Left renal pelvis (tissue), 4 donors: ENCODE measurements at regions not wholly inside any gene's neighbourhood (a gene's known extent, or its start where the extent isn't known, plus 50 kb on each side); places are given as distances from the start of the nearest gene placed in this dataset.

Experiments
- DNase-seq, 4 donors: peaks; one replicate each; pipeline ENCODE4 v3.0.0-alpha.2; 2013; ENCODE audit warnings: low read depth in 4 of 4, low spot score in 3 of 4

DNA sequence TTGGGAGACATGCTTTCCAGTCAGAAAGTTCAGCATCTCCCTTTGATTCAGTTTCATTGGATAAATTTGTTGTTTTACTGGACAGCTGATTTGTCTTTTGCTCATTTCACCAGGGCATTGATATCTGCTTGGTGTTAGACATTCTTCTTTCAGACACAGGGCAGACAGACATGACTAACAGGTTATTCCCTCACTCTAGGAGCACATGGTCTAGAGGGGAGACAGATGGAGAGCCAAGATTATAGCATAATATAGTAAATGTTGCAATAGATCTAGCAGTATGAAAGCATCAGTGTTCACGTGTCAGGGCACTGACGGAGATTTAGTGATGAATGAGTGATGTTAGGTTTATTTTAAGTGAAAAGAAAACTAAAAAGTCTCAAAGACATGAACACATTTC lies 187.0 kb upstream of the CYRIA start:
- no peak for DNase-seq

DNA sequence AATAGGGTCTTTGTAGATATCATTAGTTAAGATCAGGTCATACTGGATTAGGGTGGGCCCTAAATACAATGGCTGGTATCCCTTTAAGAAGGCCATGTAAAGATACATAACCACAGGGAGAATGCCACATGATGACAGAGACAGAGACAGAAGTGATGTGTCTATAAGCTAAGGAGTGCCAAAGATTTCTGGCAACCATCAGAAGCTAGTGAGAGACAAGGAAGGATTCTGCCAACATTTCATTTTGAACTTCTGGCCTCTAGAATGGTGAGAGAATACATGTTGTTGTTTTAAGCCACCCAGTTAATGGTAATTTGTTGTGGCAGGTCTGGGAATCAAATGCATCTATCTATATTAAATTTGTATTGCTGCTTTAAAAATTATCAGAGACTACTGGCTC lies 185.5 kb upstream of the CYRIA start:
- DNase-seq: no peak

GRCh38 chr2:16840496-16841172 lies 175.0 kb upstream of the CYRIA start:
- DNase-seq: no peak

DNA sequence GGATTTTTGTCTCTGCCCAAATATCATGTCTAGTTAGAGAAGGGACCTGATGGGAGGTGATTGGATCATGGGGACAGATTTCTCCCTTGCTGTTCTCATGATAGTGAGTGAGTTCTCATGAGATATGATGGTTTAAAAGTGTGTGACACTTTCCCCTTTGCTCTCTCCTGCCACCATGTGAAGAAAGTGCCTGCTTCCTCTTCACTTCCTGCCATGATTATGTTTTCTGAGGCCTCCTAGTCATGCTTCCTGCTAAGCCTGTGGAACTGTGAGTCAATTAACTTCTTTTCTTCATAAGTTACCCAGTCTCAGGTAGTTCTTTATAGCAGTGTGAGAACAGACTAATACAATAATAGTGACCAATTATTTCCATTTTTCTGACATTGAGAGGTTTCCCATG lies 167.3 kb upstream of the CYRIA start:
- no peak for DNase-seq

DNA sequence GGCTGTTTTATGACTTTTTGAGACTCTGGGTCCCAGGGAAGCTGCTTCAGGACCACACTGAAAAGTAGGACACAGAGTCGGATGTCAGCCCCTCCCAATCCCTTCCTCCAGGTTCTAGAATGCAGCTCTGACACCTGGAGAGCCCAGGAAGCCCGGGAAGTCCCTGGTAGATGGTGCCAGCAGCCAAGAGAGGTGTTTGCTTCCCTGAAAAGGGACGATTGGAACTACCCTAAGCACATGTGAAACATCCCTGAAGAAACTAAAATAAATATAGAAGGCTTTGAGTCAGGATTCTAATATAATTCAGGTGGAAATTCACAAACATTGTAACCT lies 163.2 kb upstream of the CYRIA start:
- no peak for DNase-seq

DNA sequence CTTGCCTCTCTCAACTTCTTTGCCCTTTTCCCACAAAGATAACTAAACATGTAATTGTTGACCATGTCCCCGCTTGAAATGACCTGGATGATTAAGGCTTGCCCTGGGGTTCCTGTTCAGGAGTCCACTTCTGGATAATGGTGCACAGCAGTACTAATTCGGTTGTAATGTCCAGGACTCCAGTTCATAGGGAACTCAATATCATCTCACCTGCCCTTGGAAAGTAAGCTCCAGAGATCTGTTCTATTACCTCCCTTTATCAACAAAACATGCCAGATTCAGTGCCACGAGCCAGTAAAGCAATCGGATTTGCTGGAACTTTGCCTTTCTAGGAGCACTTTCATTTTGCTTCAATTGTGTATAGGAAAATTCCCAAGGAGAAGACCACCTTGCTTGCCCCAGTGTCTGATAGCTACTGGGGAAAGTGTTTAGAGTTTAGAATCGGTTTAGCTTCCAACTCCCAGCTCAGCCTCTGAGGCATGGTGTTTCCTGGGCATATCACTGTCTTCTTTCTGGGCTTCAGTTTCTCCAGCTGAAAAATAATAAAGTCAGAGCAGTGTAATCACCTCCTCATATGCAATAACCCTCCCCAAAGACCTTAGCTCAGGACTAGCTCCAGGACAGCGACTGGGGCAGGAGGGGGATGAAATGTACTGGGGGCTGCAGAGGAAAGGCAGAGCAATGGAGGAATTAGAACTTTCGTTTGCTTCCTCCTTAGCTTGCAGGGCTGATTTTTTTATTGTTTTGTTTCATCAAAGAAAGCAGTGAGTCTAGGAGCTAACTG lies 162.6 kb upstream of the CYRIA start:
- DNase-seq: no peak

GRCh38 chr2:16824472-16824871 lies 158.8 kb upstream of the CYRIA start:
- DNase-seq: no peak

DNA sequence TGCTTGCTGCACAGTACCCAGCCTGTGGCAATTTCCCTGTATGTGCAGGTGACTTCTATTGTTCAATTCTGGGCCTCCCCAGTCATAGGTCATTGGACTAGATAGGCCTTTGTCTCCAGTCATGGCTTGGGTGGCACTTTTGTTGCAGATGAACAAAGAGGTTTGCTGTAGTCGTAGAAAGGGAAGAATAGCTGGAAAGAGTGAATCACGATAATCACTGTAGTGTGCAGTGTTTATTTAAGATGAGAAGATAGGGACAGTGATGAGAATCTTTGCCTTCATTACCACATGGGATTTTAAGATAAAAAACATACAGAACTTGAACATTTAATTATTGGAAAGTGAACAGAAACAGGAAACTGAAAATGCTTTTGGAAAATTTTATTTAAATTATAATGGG lies 156.1 kb upstream of the CYRIA start:
- DNase-seq: no peak

GRCh38 chr2:16818203-16818556 lies 152.5 kb upstream of the CYRIA start:
- no peak for DNase-seq

GRCh38 chr2:16817305-16818202 lies 151.9 kb upstream of the CYRIA start:
- no peak for DNase-seq

GRCh38 chr2:16816522-16816921 lies 150.9 kb upstream of the CYRIA start:
- DNase-seq: no peak

- no peak for DNase-seq
These were observed 150.4 kb upstream of the CYRIA start for GRCh38 chr2:16816016-16816415.

- DNase-seq: no peak
These were observed 148.0 kb upstream of the CYRIA start for GRCh38 chr2:16813593-16813992.

DNA sequence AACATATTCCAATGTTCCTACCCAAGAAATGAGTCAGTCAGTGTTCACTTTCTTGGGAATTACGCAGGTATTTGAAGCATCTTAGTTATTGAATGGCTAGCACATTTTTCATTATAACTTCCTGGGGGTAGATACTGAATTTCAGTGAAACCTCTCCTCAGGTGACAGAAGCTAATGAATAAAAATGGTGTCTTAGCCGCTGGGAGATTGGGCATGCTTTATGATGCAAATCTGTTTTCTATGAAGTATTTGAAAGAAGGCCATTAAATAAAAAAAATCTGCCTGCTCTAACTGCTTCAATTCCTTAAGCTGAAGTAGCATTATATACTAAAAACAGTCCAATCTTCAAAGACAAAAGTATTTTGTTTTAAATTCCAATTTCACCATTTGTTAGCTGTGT lies 132.8 kb upstream of the CYRIA start:
- DNase-seq: no peak

DNA sequence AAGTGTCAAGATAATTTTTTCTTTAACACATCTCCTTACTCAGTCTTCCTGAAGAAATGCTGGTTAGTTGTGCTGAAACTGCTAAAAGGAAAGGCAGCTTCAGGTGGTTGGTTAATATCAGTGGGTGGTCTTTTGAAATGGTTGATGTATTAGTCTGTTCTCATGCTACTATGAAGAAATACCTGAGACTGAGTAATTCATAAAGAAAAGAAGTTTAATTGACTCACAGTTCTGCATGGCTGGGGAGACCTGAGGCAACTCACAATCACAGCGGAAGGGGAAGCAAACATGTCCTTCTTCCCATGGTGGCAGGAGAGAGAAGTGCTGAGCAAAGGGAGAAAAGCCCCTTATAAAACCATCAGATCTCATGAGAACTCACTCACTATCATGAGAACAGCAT lies 125.9 kb upstream of the CYRIA start:
- no peak for DNase-seq

DNA sequence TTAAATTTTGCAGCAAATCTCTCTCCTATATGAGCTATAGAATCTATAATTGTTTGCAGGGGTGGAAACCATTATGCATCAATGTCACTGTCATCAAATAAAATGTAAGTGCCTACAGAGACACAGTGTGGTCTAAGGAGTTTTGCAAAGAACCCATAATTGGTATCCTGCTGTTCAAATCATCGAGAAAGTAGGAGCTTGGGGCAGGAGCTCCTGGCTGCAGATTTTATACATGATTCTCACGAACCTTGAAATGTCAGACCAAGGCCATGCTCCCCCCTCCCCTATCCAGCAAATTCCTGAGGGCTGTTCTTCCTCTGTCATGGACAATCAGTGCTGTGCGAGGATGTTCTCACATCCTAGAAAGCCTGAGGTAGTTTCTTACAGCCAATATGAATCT lies 119.5 kb upstream of the CYRIA start:
- no peak for DNase-seq

GRCh38 chr2:16784652-16785051 lies 119.0 kb upstream of the CYRIA start:
- DNase-seq: no peak

DNA sequence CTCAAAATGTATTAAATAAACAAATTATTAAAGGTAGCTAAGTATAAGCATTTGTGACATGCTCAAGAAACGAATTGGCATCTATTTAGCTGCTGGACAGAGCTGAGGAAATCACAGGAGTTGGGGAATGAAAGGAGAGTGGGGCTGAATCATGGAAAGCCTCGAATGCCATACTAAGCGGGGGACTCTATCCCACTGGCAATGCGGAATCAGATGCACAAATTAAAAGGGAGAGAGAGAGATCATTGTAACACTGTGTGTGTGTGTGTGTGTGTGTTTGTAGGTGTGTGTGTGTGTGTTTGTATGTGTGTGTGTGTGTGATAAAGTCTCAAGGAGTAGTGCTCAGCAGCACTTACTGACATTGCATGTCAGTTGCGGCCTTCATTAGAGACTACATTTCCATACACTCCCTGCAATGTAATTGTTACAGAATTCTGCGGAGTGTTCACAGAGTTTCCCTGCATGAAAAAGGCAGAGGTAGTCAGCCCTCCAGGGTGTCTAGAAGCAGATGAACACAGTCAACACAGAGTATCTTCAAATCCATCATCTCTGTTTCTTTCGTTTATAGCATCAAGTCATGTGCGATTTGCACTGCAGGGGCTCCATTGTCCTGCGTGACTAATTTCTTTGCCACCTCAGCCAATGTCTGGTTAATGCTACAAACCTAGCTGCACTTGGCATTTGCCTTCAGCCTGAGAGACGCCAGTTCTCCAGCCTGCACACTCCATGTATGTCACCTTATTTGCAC lies 111.7 kb upstream of the CYRIA start:
- no peak for DNase-seq

- no peak for DNase-seq
These were observed 110.2 kb upstream of the CYRIA start for GRCh38 chr2:16775899-16776231.

GRCh38 chr2:16774980-16775898 lies 109.6 kb upstream of the CYRIA start:
- no peak for DNase-seq
